Heart right ventricle (tissue), 16 donors: ENCODE measurements at regions not wholly inside any gene's neighbourhood (a gene's known extent, or its start where the extent isn't known, plus 50 kb on each side); places are given as distances from the start of the nearest gene placed in this dataset.

Experiments used
- ATAC-seq, 8 donors: fragments of 200-7000 bp; cut with Tn5 transposase; one replicate each; pipeline ENCODE4 v1.9.1; 2020; ENCODE audit warnings: mild to moderate bottlenecking in 8 of 8, moderate library complexity in 8 of 8, moderate number of reproducible peaks in 1 of 8
- DNase-seq, 2 donors: peaks; one replicate each; pipeline ENCODE4 v3.0.0-alpha.2; 2020
- H3K27ac ChIP-seq, 10 donors: fragments of 200-600 bp; sonication (generic) in 2 of 10; one replicate each; pipeline versions ENCODE4 v1.5.0 to v1.8.0; 2020 to 2022; ENCODE audit warnings: mild to moderate bottlenecking in 3 of 10
- H3K27me3 ChIP-seq, 7 donors: fragments of 200-600 bp; one replicate each; pipeline ENCODE4 v1.8.0; 2021 to 2022; ENCODE audit warnings: mild to moderate bottlenecking in 2 of 7
- H3K36me3 ChIP-seq, 9 donors: fragments of 200-600 bp; sonication (generic) in 1 of 9; one replicate each; pipeline versions ENCODE4 v1.5.0 to v1.8.0; 2020 to 2022; ENCODE audit warnings: mild to moderate bottlenecking in 2 of 9
- H3K4me1 ChIP-seq, 9 donors: fragments of 200-600 bp; sonication (generic) in 1 of 9; one replicate each; pipeline versions ENCODE4 v1.5.0 to v1.8.0; 2020 to 2022; ENCODE audit warnings: mild to moderate bottlenecking in 4 of 9
- H3K4me3 ChIP-seq, 10 donors: fragments of 200-600 bp; sonication (generic) in 2 of 10; one replicate each; pipeline versions ENCODE4 v1.5.0 to v1.8.0; 2020 to 2022; ENCODE audit warnings: mild to moderate bottlenecking in 7 of 10, moderate library complexity in 2 of 10
- H3K9me3 ChIP-seq, 11 donors: fragments of 200-600 bp in 10 of 11; sonication (generic) in 2 of 11; one replicate each; pipeline versions ENCODE4 v1.5.0 to v1.8.0; 2013 to 2022; ENCODE audit warnings: mild to moderate bottlenecking in 2 of 11, control low read depth in 1 of 11, moderate library complexity in 1 of 11
- CTCF ChIP-seq, 9 donors: fragments of 200-600 bp; sonication (generic) in 2 of 9; IDR thresholded peaks; one replicate each; pipeline versions ENCODE4 v1.5.0 to v1.8.0; 2021 to 2022; ENCODE audit warnings: antibody characterized with exemption in 9 of 9, mild to moderate bottlenecking in 5 of 9, moderate library complexity in 1 of 9
- WGBS, 2 donors: extraction: QIAGEN DNeasy Blood & Tissue Kit; methylation state at CpG; one replicate each; pipeline ENCODE4 v1.1.7; 2013; ENCODE audit warnings: inconsistent platforms in 1 of 2; 5-methylcytosine and 5-hydroxymethylcytosine counted together
- intact Hi-C, 10 donors: fragments of 100-400 bp; cut with DNase I; formaldehyde crosslinking; loops; one replicate each; pipeline versions ENCODE4 v1.11.1 to v1.14.2; 2022
- donor health status: Arrhythmogenic right ventricular cardiomyopathy.
- donor health status: ischemic (EF 13 %, LVEDD 7.1; RV severe dilation, severe dysfunction).
- donor health status: healthy with polysubstance abuse.
- donor health status: DM: no; HTN: yes; CAD: no.
- donor health status: DM: no; HTN: no; CAD: no.
- donor health status: ischemic (EF 25% LVEDD 6.9; RV normal size, moderate dysfunction).
- donor health status: ischemic (EF 25% LVEDD 5.7; RV mildly dilated, moderate dysfunction).
- donor health status: healthy.
- donor health status: DM: yes; HTN: yes; CAD: no.
- donor health status: Ischemic cardiomyopathy.
- donor health status: ischemic (EF 35%, LVEDD 5.7; RV mildly dilated, moderate dysfunction).
- donor health status: nonischemic (EF 11% LVEDD 7.7; RV severe dilation, severe dysfunction).
- donor health status: DM: yes; HTN: yes; CAD: no.
- donor health status: PGD.
- donor health status: ischemic (EF 29% LVEDD 5.4; RV normal size, mild dysfunction).
- donor health status: nonischemic (EF 23%, LVEDD 6.1; RV moderate dilation, normal function).

DNA sequence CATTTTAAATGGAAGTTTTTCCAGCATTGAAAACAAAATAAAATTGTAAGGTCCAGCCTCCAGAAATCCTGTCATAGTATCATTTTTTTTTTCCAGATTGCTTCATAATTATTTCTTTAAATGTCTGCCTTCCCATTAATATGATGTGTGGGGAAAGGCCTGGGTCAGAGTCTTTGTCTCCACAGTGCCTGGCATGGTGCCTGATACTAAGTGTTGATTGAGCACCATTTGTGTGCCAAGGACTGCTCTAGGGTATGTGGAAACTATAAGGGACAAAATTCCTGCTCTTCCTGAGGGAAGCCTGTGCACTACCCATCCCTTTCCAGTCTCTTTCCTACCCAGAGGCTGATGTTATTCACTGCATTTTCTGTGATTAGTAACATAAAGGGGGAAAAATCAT lies 53.1 kb upstream of the BEND4 start:
- Histone ChIP-seq H3K9me3 (no peaks in the 10 kb centered on the region), H3K36me3 (no peaks in the 10 kb centered on the region), H3K4me3 (no peak overlapping the region), H3K4me1 (no peaks in the 10 kb centered on the region), H3K27ac (no peak overlapping the region), H3K27me3 (no peaks in the 10 kb centered on the region)
- no peak for ATAC-seq
- intact Hi-C loops, result no loop called here
- TF ChIP-seq CTCF (IDR thresholded peaks at IDR 0.05), result no peak
- no peak for DNase-seq

DNA sequence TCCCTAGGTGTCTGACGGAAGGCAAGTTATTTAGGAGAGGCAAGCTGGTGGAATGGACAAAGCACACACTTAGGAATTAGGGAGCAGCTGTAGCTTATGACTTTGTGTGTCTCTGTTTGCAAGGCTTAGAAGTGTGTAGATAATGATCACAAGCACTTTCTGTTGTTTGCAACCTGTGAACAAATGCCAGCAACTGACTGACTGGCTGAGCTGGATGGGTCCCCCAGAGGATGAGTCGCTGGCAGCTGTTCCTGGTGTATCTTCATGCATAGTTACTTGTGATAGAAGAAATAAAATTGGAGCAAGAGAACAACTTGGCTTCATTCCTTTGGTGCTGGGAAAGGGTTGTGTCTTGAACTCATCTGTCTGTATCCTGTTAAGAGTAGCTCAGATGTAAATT lies 64.2 kb upstream of the BEND4 start:
- H3K9me3 ChIP-seq, result no peaks in the 10 kb centered on the region
- H3K4me1 ChIP-seq, result no peaks in the 10 kb centered on the region
- WGBS, 2 donors, result 75 to 81% methylated on average over 2 of the region's 2 CpGs
- H3K27me3 ChIP-seq, result no peaks in the 10 kb centered on the region
- intact Hi-C loops, result no loop called here
- no peaks in the 10 kb centered on the region for H3K36me3 ChIP-seq
- no peak for TF ChIP-seq CTCF (IDR thresholded peaks at IDR 0.05)
- no peak overlapping the region for H3K27ac ChIP-seq
- H3K4me3 ChIP-seq, result no peak overlapping the region
- DNase-seq (no peak), ATAC-seq (no peak)

DNA sequence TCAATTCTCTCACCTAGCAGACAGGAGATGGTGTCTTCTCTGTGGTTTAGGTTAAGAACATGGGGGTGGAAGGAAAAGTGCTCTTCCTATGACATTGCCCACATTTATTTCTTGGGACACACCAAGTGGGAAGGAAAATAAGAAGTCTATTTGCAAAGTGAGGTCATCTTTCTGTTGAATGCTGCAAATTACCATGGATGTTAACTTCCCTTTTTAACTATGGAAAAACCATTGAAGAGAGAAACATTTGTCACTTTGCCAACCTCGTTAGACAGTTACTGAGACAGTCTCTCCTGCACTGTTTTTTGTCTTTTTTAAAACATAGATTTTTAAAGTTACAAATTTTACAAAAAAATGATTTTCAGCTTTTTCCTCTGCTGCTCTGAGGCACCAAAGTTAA lies 72.8 kb upstream of the BEND4 start:
- Histone ChIP-seq H3K36me3 (no peaks in the 10 kb centered on the region), H3K4me3 (no peak overlapping the region), H3K9me3 (no peaks in the 10 kb centered on the region), H3K27me3 (peaks cover 0 to 5% (median 0%) of the 10 kb centered on the region in 7 donors), H3K4me1 (no peaks in the 10 kb centered on the region), H3K27ac (no peak overlapping the region)
- no peak for TF ChIP-seq CTCF (IDR thresholded peaks at IDR 0.05)
- intact Hi-C loops, result no loop called here
- DNase-seq (no peak), ATAC-seq (no peak)
- WGBS, 2 donors, result 53 to 60% methylated on average over 1 of the region's 1 CpG

DNA sequence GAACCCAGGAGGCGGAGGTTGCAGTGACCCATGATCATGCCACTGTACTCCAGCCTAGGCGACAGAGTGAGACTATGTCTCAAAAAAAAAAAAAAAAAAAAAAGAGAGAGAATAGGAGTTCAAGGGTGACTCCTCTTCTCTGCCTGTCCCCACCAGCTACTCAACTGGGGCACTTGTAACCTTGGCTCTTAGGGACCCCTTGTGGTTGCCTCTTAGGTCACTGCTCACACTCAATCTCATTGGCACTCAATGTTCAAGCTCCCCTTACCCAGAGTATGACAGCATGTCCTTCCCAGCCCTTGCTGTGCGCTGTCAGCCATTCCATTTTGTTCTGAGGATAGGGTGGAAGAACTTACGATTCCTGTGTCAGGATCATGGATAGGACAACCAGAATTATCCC lies 82.4 kb upstream of the BEND4 start:
- H3K4me3 ChIP-seq, result no peak overlapping the region
- no peak for ATAC-seq
- 85 to 88% methylated on average over 4 of the region's 4 CpGs for WGBS, 2 donors
- no peak overlapping the region for H3K27ac ChIP-seq
- TF ChIP-seq CTCF (IDR thresholded peaks at IDR 0.05), result no peak
- H3K27me3 ChIP-seq, result no peaks in the 10 kb centered on the region
- no peaks in the 10 kb centered on the region for H3K36me3 ChIP-seq
- H3K9me3 ChIP-seq, result no peaks in the 10 kb centered on the region
- DNase-seq, result no peak
- intact Hi-C loops, result no loop called here
- no peaks in the 10 kb centered on the region for H3K4me1 ChIP-seq
